ENCODE measurements at regions not wholly inside any gene's neighbourhood (a gene's known extent, or its start where the extent isn't known, plus 50 kb on each side); places are given as distances from the start of the nearest gene placed in this dataset.

GRCh38 chr3:8312685-8313084 is 188.9 kb upstream of the LMCD1 start:
- no peak for TF ChIP-seq CTCF (conservative IDR thresholded peaks at IDR 0.05; ENCODE audit: low read length)
- no peak for TF ChIP-seq EZH2phosphoT487 (IDR thresholded peaks at IDR 0.05; ENCODE audit: borderline replicate concordance, low read depth, low read length)

Measured in OCI-LY7 (cell line).